Lower leg skin (tissue), 3 donors: ENCODE measurements at regions not wholly inside any gene's neighbourhood (a gene's known extent, or its start where the extent isn't known, plus 50 kb on each side); places are given as distances from the start of the nearest gene placed in this dataset.

Source experiments
- POLR2A ChIP-seq, 2 donors: fragments of 450-650 bp; IDR thresholded peaks; one replicate each; pipeline ENCODE4 v1.6.1; 2016 to 2017; ENCODE audit warnings: antibody characterized with exemption in 2 of 2, mild to moderate bottlenecking in 1 of 2, moderate library complexity in 1 of 2
- TF ChIP-seq, protein P1 (sequence below), 3 donors: fragments of 450-650 bp; IDR thresholded peaks; one replicate each; pipeline ENCODE4 v1.5.1; 2016; ENCODE audit warnings: antibody characterized with exemption in 3 of 3, mild to moderate bottlenecking in 3 of 3, moderate library complexity in 2 of 3

DNA sequence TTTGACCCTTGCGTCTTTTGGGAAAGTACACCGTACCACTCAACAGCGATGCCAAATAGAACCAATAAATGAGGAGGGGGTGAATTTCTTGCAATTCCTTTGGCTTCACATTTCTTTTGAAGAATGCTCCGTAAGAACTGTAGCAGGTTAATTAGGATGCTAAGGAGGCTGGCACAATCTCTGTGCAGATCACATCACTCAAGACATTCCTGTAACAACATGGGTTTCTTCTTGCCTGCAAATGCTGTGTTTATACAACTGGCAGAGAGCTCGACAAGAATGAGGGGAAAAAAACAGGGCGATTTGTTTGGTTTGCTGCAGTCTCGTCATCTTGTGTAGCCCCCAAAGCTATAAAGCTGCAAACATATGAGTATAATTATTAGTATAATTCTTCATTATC is 424.8 kb upstream of the DCC start:
- TF ChIP-seq, protein P1, sequence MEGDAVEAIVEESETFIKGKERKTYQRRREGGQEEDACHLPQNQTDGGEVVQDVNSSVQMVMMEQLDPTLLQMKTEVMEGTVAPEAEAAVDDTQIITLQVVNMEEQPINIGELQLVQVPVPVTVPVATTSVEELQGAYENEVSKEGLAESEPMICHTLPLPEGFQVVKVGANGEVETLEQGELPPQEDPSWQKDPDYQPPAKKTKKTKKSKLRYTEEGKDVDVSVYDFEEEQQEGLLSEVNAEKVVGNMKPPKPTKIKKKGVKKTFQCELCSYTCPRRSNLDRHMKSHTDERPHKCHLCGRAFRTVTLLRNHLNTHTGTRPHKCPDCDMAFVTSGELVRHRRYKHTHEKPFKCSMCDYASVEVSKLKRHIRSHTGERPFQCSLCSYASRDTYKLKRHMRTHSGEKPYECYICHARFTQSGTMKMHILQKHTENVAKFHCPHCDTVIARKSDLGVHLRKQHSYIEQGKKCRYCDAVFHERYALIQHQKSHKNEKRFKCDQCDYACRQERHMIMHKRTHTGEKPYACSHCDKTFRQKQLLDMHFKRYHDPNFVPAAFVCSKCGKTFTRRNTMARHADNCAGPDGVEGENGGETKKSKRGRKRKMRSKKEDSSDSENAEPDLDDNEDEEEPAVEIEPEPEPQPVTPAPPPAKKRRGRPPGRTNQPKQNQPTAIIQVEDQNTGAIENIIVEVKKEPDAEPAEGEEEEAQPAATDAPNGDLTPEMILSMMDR (IDR thresholded peaks at IDR 0.05): no peak
- no peak for TF ChIP-seq POLR2A (IDR thresholded peaks at IDR 0.05)
